H9 (cell line): ENCODE measurements at regions not wholly inside any gene's neighbourhood (a gene's known extent, or its start where the extent isn't known, plus 50 kb on each side); places are given as distances from the start of the nearest gene placed in this dataset.
"Not testable (repeated sequence)": the region's sequence is repeated elsewhere in the genome, so short reads cannot be mapped to it uniquely, and the experiment has no call there.

Source experiments
- DNase-seq: peaks from one replicate; pipeline ENCODE4 v3.0.0-alpha.2; 2017
- H2AFZ ChIP-seq: one replicate; pipeline ENCODE4 v1.6.1; 2013; ENCODE audit warnings: mild to moderate bottlenecking, low read length, control low read depth, moderate library complexity
- H2AK5ac ChIP-seq: 2 replicates; pipeline ENCODE4 v1.6.1; 2013; ENCODE audit warnings: low read length, control low read depth, mixed read lengths; ENCODE audit not compliant: insufficient read length
- H2BK120ac ChIP-seq: one replicate; pipeline ENCODE4 v1.6.1; 2013; ENCODE audit warnings: low read depth, mild to moderate bottlenecking, low read length, control low read depth, inconsistent platforms; ENCODE audit not compliant: poor library complexity, severe bottlenecking
- H2BK12ac ChIP-seq: 2 replicates; pipeline ENCODE4 v1.6.1; 2013; ENCODE audit warnings: low read length, control low read depth, mixed read lengths, low read depth; ENCODE audit not compliant: insufficient read length
- H2BK15ac ChIP-seq: 2 replicates; pipeline ENCODE4 v1.6.1; 2013; ENCODE audit warnings: low read depth, low read length, control low read depth
- H2BK20ac ChIP-seq: one replicate; pipeline ENCODE4 v1.6.1; 2013; ENCODE audit warnings: low read depth, mild to moderate bottlenecking, low read length, control low read depth, inconsistent platforms; ENCODE audit not compliant: poor library complexity, severe bottlenecking
- H2BK5ac ChIP-seq: 2 replicates; pipeline ENCODE4 v1.6.1; 2013; ENCODE audit warnings: low read length, control low read depth, mixed read lengths; ENCODE audit not compliant: insufficient read length
- H3K14ac ChIP-seq: 2 replicates; pipeline ENCODE4 v1.6.1; 2013; ENCODE audit warnings: low read length, control low read depth; ENCODE audit not compliant: insufficient read depth
- H3K18ac ChIP-seq: 2 replicates; pipeline ENCODE4 v1.6.1; 2013; ENCODE audit warnings: low read depth, mild to moderate bottlenecking, mixed read lengths, low read length, control low read depth; ENCODE audit not compliant: insufficient read length
- H3K23ac ChIP-seq: 2 replicates; pipeline ENCODE4 v1.6.1; 2013; ENCODE audit warnings: low read length, control low read depth, mixed read lengths, low read depth; ENCODE audit not compliant: insufficient read length
- H3K23me2 ChIP-seq: 2 replicates; pipeline ENCODE4 v1.6.1; 2013; ENCODE audit warnings: low read depth, mild to moderate bottlenecking, mixed read lengths, low read length, control low read depth; ENCODE audit not compliant: insufficient read length, poor library complexity, severe bottlenecking
- H3K27ac ChIP-seq: 2 replicates; pipeline ENCODE4 v1.5.1; 2013; ENCODE audit warnings: low read length, control low read depth, mixed read lengths, low read depth; ENCODE audit not compliant: insufficient read length
- H3K27me3 ChIP-seq: 2 replicates; pipeline ENCODE4 v1.6.1; 2013; ENCODE audit warnings: low read length, control low read depth, inconsistent platforms; ENCODE audit not compliant: insufficient read depth
- H3K4ac ChIP-seq: 2 replicates; pipeline ENCODE4 v1.6.1; 2013; ENCODE audit warnings: low read depth, mild to moderate bottlenecking, control low read depth, inconsistent platforms, low read length, moderate library complexity
- H3K4me1 ChIP-seq: 2 replicates; pipeline ENCODE4 v1.6.1; 2013; ENCODE audit warnings: low read length, control low read depth, inconsistent platforms; ENCODE audit not compliant: insufficient read depth
- H3K4me2 ChIP-seq: 2 replicates; pipeline ENCODE4 v1.6.1; 2013; ENCODE audit warnings: low read length, control low read depth, mixed read lengths; ENCODE audit not compliant: insufficient read length, insufficient read depth
- H3K56ac ChIP-seq: 2 replicates; pipeline ENCODE4 v1.6.1; 2013; ENCODE audit warnings: low read depth, mild to moderate bottlenecking, mixed read lengths, low read length, control low read depth; ENCODE audit not compliant: insufficient read length
- H3K79me1 ChIP-seq: 2 replicates; pipeline ENCODE4 v1.6.1; 2013; ENCODE audit warnings: low read depth, mild to moderate bottlenecking, moderate library complexity, low read length, control low read depth, inconsistent platforms; ENCODE audit not compliant: insufficient read depth, poor library complexity, severe bottlenecking
- H3K79me2 ChIP-seq: 2 replicates; pipeline ENCODE4 v1.6.1; 2013; ENCODE audit warnings: low read length, control low read depth, inconsistent platforms; ENCODE audit not compliant: insufficient read depth
- H3K9ac ChIP-seq: 2 replicates; pipeline ENCODE4 v1.6.1; 2013; ENCODE audit warnings: low read length, control low read depth, mixed read lengths; ENCODE audit not compliant: insufficient read length; ENCODE audit errors: extremely low read depth
- H3K9me3 ChIP-seq: one replicate; pipeline ENCODE4 v1.6.1; 2013; ENCODE audit warnings: low read depth, low read length, inconsistent platforms; ENCODE audit not compliant: control insufficient read depth
- H3T11ph ChIP-seq: one replicate; pipeline ENCODE4 v1.6.1; 2013; ENCODE audit warnings: mild to moderate bottlenecking, low read length, control low read depth, inconsistent platforms
- H4K20me1 ChIP-seq: one replicate; pipeline ENCODE4 v1.6.1; 2013; ENCODE audit not compliant: control insufficient read depth, insufficient read length, insufficient read depth
- H4K5ac ChIP-seq: 2 replicates; pipeline ENCODE4 v1.6.1; 2013; ENCODE audit warnings: low read depth, mild to moderate bottlenecking, mixed read lengths, low read length, control low read depth; ENCODE audit not compliant: insufficient read length
- H4K8ac ChIP-seq: replicated peaks from 2 replicates; pipeline ENCODE4 v1.6.1; 2013; ENCODE audit warnings: low read length, control low read depth, mixed read lengths, low read depth; ENCODE audit not compliant: insufficient read length
- H4K91ac ChIP-seq: 2 replicates; pipeline ENCODE4 v1.6.1; 2013; ENCODE audit warnings: low read depth, mild to moderate bottlenecking, moderate library complexity, mixed read lengths, low read length, control low read depth; ENCODE audit not compliant: insufficient read length
- H3K27ac Mint-ChIP-seq, 3 experiments: 2 replicates in 2 of 3; 3 replicates in 1 of 3; pipeline ENCODE4 v1.8.0; 2020 to 2021; ENCODE audit warnings: mixed read lengths in 3 of 3, mild to moderate bottlenecking in 1 of 3, moderate library complexity in 1 of 3
- H3K27me3 Mint-ChIP-seq: 2 replicates; pipeline ENCODE4 v1.8.0; 2021; ENCODE audit warnings: low read depth, mild to moderate bottlenecking, moderate library complexity, mixed read lengths
- H3K36me3 Mint-ChIP-seq, 3 experiments: 2 replicates in 2 of 3; 3 replicates in 1 of 3; pipeline ENCODE4 v1.8.0; 2020 to 2021; ENCODE audit warnings: low read depth in 3 of 3, mixed read lengths in 3 of 3; ENCODE audit not compliant: insufficient read depth in 1 of 3
- H3K4me1 Mint-ChIP-seq, 2 experiments: 2 replicates each; pipeline ENCODE4 v1.8.0; 2020; ENCODE audit warnings: mixed read lengths in 2 of 2
- H3K4me3 Mint-ChIP-seq, 2 experiments: 2 replicates in 1 of 2; 3 replicates in 1 of 2; pipeline ENCODE4 v1.8.0; 2020 to 2021; ENCODE audit warnings: mild to moderate bottlenecking in 2 of 2, mixed read lengths in 2 of 2, moderate library complexity in 1 of 2
- H3K9me3 Mint-ChIP-seq, 2 experiments: 2 replicates in 1 of 2; 3 replicates in 1 of 2; pipeline ENCODE4 v1.8.0; 2020; ENCODE audit warnings: mild to moderate bottlenecking in 2 of 2, mixed read lengths in 2 of 2, moderate library complexity in 1 of 2
- WGBS: extraction: QIAGEN DNeasy Blood & Tissue Kit; methylation state at CpG from one replicate; pipeline ENCODE4 v1.1.7; 2013; ENCODE audit warnings: missing lambda C conversion rate, low lambda C conversion rate, mixed read lengths; ENCODE audit not compliant: insufficient read length; ENCODE audit errors: extremely low coverage; 5-methylcytosine and 5-hydroxymethylcytosine counted together

- H3K27me3 Mint-ChIP-seq, H3K9me3 ChIP-seq, H3K27me3 ChIP-seq, H3K27ac ChIP-seq, H3K14ac ChIP-seq, H3K36me3 Mint-ChIP-seq, H3K23me2 ChIP-seq, H2BK5ac ChIP-seq, H2BK12ac ChIP-seq, H3K9me3 Mint-ChIP-seq, H3K4me3 Mint-ChIP-seq, DNase-seq, H4K8ac ChIP-seq, H4K91ac ChIP-seq, H2BK15ac ChIP-seq, H2BK120ac ChIP-seq, H3K18ac ChIP-seq, H3T11ph ChIP-seq, H2AFZ ChIP-seq, H2AK5ac ChIP-seq, H4K5ac ChIP-seq, H3K79me1 ChIP-seq, H4K20me1 ChIP-seq, H3K4me1 ChIP-seq, H3K79me2 ChIP-seq, H3K56ac ChIP-seq, H3K9ac ChIP-seq, H2BK20ac ChIP-seq, H3K4ac ChIP-seq, H3K4me2 ChIP-seq, H3K23ac ChIP-seq: not testable (repeated sequence)
- WGBS: no CpG with 5 or more reads among the region's 19 CpGs
- Mint-ChIP-seq H3K27ac (peak overlapping the region in 1 of 3 experiments; percentile 89; a peak in 2 of 7 replicates), H3K4me1 (peaks cover 0 to 15% of the 10 kb centered on the region in 2 experiments; a peak in 3 of 4 replicates)
Observed at GRCh38 chr16:29258946-29259634, 147.4 kb downstream of the NPIPB11 start.
